ENCODE measurements at regions not wholly inside any gene's neighbourhood (a gene's known extent, or its start where the extent isn't known, plus 50 kb on each side); places are given as distances from the start of the nearest gene placed in this dataset.

GRCh38 chr1:219123036-219123435, 50.6 kb upstream of the LYPLAL1 start:
- Mint-ChIP-seq H3K4me3 (no peak overlapping the region), H3K36me3 (ENCODE audit: insufficient read depth in 2 of 2) (no peaks in the 10 kb centered on the region), H3K27ac (no peak overlapping the region), H3K27me3 (ENCODE audit: low read depth) (no peaks in the 10 kb centered on the region), H3K9me3 (no peaks in the 10 kb centered on the region), H3K4me1 (ENCODE audit: low read depth) (no peaks in the 10 kb centered on the region)
- DNase-seq (no peak), ATAC-seq (replicated peaks in 1 of 2) (no peak)

All from activated T-cell treated with anti-CD3 and anti-CD28 coated beads, Interleukin-2, amount 50 U/mL, for 72 hours (primary cell).